Coronary artery (tissue), 2 donors: ENCODE measurements at regions not wholly inside any gene's neighbourhood (a gene's known extent, or its start where the extent isn't known, plus 50 kb on each side); places are given as distances from the start of the nearest gene placed in this dataset.

Experiments used
- DNase-seq: peaks from one replicate; pipeline ENCODE4 v3.0.0-alpha.2; 2017; ENCODE audit warnings: low spot score
- H3K27ac ChIP-seq, 2 donors: fragments of 200-600 bp; sonication (generic); one replicate each; pipeline ENCODE4 v1.5.1; 2016 to 2019
- H3K4me3 ChIP-seq: fragments of 200-600 bp; sonication (generic); 2 replicates; pipeline ENCODE4 v1.5.1; 2016; ENCODE audit warnings: mild to moderate bottlenecking, moderate library complexity
- TF ChIP-seq, protein P1 (sequence below): fragments of 200-600 bp; sonication (generic); IDR thresholded peaks from one replicate; pipeline ENCODE4 v1.5.1; 2019; ENCODE audit warnings: antibody characterized with exemption

DNA sequence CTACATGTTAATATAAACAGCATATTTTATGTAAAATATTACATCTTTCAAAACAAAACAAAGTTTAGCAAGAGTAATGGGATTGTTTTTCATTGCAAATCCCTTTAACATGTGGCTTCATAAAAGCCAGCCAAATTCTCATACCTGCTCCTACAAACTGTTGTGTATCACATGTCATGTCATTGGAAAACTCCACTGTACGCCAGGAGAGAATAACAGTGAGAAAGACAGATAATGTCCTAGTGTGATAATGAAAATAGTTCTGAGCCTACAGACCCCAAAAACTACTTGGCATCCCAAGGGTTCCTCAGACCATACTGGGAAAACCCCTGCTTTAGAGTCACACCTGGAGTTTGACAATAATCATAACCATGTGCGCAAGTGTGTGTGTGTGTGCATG is 182.7 kb upstream of the HNRNPA3 start:
- no peak overlapping the region for H3K4me3 ChIP-seq
- H3K27ac ChIP-seq: no peak overlapping the region
- no peak for DNase-seq
- TF ChIP-seq, protein P1, sequence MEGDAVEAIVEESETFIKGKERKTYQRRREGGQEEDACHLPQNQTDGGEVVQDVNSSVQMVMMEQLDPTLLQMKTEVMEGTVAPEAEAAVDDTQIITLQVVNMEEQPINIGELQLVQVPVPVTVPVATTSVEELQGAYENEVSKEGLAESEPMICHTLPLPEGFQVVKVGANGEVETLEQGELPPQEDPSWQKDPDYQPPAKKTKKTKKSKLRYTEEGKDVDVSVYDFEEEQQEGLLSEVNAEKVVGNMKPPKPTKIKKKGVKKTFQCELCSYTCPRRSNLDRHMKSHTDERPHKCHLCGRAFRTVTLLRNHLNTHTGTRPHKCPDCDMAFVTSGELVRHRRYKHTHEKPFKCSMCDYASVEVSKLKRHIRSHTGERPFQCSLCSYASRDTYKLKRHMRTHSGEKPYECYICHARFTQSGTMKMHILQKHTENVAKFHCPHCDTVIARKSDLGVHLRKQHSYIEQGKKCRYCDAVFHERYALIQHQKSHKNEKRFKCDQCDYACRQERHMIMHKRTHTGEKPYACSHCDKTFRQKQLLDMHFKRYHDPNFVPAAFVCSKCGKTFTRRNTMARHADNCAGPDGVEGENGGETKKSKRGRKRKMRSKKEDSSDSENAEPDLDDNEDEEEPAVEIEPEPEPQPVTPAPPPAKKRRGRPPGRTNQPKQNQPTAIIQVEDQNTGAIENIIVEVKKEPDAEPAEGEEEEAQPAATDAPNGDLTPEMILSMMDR: no peak

DNA sequence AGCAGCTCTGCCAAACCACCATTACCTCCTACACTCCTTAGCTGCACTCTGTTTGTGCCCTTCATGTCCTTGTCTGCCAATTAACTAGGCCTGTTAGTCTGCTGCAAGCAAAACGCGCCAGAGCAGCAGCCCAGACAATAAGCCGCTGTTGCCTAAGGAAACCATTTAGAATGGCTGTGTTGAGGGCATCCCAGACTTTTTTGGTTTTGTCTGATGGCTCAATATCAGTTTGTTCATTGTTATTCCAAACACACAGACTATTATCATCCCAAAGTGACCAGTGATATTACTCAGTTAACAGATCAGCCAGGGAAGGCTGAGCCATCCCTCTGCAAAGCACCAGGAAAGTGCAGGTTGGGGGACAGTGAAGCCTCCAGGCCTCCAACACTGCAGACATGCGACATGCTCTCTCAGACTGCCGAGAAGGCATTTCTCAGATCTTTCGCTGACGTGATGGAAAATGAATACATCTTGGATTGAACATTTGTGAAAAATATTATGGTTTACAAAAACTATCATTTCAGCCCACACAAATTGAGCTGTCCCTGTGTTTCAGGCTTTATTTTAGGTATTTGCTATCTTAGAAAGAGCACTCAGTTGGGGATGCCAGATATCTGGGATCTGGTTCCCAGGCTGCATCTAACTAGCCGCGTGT is 182.0 kb upstream of the HNRNPA3 start:
- DNase-seq: no peak
- no peak overlapping the region for H3K27ac ChIP-seq
- TF ChIP-seq, protein P1: no peak
- H3K4me3 ChIP-seq: no peak overlapping the region

GRCh38 chr2:177031438-177032180 is 181.0 kb upstream of the HNRNPA3 start:
- TF ChIP-seq, protein P1: no peak
- H3K27ac ChIP-seq: no peak overlapping the region
- no peak overlapping the region for H3K4me3 ChIP-seq
- no peak for DNase-seq

GRCh38 chr2:177036747-177037146 is 175.8 kb upstream of the HNRNPA3 start:
- Histone ChIP-seq H3K4me3 (no peak overlapping the region), H3K27ac (no peak overlapping the region)
- TF ChIP-seq, protein P1: no peak
- no peak for DNase-seq

- no peak for DNase-seq
- TF ChIP-seq, protein P1: no peak
Measured at GRCh38 chr2:177037569-177037968, 175.0 kb upstream of the HNRNPA3 start.

GRCh38 chr2:177038787-177039484 is 173.7 kb upstream of the HNRNPA3 start:
- TF ChIP-seq, protein P1: no peak
- Histone ChIP-seq H3K4me3 (no peak overlapping the region), H3K27ac (no peak overlapping the region)
- DNase-seq: no peak

More at GRCh38 chr2:177037569-177037968, 175.0 kb upstream of the HNRNPA3 start:
- Histone ChIP-seq H3K27ac (no peak overlapping the region), H3K4me3 (no peak overlapping the region)
